Body of pancreas (tissue), 4 donors: ENCODE measurements at regions not wholly inside any gene's neighbourhood (a gene's known extent, or its start where the extent isn't known, plus 50 kb on each side); places are given as distances from the start of the nearest gene placed in this dataset.

Experiments used
- POLR2A ChIP-seq, 3 donors: fragments of 450-650 bp; IDR thresholded peaks; one replicate each; pipeline ENCODE4 v1.6.1; 2016; ENCODE audit warnings: antibody characterized with exemption in 3 of 3, mild to moderate bottlenecking in 2 of 3
- TF ChIP-seq, protein P1 (sequence below), 7 experiments: fragments of 450-650 bp in 4 of 7; fragments of 200-600 bp in 3 of 7; sonication (generic) in 3 of 7; IDR thresholded peaks; one replicate each; pipeline ENCODE4 v1.5.1; 2016 to 2019; ENCODE audit warnings: antibody characterized with exemption in 7 of 7

DNA sequence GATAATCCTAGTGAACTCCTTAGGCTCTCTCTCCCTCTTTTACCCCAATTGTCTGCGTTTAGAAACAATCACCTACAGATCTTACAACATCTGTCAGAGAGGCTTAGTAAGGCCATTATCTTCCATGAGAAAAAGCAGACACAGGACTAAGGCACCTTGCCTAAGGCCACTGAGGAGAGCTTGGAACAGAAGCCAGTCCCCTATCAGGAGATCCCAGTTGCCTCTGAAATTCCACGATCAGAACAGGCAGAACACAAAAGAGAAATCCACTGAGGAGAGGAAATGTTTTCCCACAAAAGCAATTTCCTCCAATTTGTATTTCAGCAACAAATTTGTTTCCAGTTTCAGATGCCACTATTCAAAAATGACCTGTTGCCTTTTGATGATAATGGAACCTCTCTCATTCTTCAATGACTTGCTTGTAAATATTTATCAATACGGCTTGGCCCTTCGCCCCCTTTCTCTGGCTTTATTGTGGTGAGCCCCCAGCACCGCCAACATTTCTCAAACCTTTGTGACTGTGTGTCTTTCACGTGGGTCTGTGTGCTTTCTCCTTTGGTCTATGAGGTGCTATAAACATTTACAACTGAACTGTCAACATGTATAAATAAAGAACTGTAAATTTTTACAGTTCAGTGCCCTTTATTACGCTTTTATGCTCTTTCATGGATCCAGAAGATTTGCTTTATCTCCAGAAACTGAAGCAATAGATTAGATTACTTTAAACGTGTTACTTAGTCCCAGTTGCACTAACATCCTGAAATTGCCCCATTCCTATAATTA lies 187.8 kb upstream of the PHACTR1 start:
- TF ChIP-seq, protein P1, sequence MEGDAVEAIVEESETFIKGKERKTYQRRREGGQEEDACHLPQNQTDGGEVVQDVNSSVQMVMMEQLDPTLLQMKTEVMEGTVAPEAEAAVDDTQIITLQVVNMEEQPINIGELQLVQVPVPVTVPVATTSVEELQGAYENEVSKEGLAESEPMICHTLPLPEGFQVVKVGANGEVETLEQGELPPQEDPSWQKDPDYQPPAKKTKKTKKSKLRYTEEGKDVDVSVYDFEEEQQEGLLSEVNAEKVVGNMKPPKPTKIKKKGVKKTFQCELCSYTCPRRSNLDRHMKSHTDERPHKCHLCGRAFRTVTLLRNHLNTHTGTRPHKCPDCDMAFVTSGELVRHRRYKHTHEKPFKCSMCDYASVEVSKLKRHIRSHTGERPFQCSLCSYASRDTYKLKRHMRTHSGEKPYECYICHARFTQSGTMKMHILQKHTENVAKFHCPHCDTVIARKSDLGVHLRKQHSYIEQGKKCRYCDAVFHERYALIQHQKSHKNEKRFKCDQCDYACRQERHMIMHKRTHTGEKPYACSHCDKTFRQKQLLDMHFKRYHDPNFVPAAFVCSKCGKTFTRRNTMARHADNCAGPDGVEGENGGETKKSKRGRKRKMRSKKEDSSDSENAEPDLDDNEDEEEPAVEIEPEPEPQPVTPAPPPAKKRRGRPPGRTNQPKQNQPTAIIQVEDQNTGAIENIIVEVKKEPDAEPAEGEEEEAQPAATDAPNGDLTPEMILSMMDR (IDR thresholded peaks at IDR 0.05), result no peak
- no peak for TF ChIP-seq POLR2A (IDR thresholded peaks at IDR 0.05)
